ENCODE measurements at regions not wholly inside any gene's neighbourhood (a gene's known extent, or its start where the extent isn't known, plus 50 kb on each side); places are given as distances from the start of the nearest gene placed in this dataset.
A peak's percentile ranks its signal among the peaks of the same experiment; 100 is the strongest.

DNA sequence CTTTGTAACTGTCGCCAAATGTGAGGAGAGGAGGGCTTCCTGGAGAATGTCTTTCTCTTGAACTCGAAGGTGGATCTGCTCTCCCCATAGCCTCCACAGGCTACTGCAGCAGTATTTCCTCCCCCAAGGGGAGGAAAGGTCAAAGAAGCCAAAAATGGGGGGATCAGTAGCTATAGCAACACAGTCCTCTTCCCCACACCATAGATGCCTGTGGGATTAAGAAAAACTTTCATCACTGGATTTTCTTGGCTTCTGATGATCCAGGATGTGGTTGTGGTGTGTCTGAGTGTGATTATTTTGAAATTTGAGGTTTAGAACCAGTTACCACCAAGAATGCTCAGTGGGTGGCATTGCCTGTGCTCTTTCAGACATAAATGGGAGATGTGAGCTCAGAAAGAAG is 140.1 kb upstream of the SPACA1 start:
- peak; percentile 90 for DNase-seq

DNA sequence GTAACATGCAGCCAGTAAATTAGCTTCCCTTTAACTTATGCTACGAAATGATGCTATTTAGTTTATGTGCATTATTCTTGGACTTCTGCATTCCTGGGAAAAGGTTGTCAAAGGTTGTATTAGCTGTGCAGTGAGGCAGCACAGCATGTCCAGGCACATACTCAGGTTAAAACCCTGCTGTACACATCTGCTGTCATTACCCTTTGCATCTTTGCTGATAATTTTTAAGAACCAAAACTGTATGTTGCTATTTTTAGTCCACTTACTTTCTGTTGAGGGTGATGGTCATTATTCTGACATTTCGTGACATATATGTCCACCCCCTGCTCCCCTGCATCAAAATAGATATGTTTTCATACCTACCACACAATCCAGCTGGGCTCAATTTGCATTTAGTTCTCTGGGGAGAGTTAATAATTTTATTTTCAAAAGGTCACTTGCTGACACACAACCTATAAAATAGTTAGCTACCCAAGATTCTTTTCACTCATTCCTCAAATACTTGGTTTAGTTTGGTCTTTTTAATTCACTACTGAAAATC is 142.5 kb upstream of the SPACA1 start:
- peak; percentile 35 for DNase-seq

DNA sequence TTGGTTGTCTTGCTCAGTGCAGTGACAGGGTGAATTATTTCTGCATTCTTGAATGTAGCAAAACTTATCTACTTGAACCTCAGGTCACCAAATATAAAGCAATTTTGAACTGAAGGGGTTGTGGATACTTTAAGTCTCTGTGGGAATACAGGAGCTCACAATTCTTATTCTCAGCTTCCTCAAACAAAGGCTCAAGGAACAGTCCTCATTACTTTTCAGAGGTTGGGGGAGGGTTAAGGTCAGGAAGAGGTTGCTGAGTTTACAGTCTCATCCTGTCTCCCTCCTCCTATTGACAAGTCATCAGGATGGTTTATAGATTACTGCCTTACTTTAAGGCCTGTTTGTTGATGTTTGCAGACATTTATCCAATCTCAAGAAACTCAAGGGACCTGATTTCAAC is 143.6 kb upstream of the SPACA1 start:
- DNase-seq: no peak

DNA sequence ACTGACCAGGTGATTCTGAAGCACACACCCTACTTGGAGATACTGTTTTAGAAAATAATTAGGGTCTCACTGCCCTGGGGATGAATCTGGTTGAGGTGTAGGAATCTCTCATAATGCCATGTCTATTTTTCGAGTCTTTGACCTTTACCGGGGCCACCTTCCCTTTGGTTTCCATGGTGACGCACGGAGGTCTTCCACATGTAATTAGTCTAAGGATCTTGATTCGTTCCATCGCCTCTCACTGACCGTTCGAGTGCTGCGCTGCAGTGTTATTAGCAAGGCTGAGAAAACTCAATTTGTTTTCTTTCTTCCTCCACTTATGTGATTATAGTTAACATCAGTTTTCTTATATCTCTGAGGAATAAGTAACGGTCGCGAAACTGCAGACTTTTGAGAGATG is 144.3 kb upstream of the SPACA1 start:
- no peak for DNase-seq

DNA sequence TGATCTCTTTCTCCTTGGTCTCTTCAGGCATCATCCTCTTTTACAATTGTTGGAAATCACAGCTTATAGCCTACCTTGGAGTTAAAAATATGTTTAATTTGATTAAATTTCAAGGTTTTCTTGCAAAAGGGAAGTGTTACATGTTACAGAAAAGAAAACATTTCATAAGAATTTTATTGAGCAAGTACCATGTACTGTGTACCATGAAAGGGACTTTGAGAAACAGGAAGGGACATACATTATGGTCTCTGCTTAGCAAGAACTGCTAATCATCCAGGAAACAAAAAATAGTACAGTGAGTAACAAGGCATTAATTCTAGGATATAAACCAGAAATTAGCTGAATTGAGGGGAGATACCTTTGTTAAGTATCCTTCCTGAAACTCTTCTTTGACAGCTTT is 145.3 kb upstream of the SPACA1 start:
- no peak for DNase-seq

DNA sequence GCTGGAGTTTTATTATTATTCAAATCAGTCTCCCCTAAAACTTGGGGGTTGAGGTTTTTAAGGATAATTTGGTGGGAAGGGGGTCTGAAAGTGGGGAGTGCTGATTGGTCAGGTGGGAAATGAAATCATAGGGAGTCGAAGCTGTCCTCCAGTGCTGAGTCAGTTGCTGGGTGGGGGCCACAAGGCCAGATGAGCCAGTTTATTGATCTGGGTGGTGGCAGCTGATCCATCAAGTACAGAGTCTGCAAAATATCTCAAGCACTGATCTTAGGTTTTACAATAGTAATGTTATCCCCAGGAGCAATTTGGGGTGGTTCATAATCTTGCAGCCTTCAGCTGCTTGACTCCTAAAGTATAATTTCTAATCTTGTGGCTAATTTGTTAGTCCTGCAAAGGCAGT is 146.0 kb upstream of the SPACA1 start:
- no peak for DNase-seq

DNA sequence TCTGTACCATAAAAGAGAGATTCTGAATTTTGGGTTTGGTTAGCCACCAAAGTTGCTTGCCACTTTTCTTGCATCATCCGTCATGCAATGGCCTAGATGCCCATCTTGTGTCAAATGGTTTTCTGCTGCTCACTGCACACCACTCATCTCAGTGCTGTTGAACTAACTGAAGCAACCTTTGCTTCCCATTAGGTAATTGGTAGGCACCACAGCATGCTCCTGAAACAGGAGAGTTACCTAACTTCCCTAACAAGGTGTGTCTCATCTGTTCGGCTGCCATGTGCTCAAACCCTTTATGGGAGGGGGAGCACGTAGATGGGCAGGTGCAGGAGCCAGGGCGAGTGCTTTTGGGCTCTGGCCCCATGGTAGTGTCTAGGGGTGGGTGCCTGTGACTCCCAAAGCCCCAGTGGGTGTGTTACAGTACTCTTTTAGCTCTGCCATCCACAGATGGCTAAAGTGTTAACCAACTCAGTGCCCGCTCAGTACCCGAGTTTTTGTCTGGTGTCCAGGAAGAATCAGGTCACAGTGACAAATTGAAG is 147.4 kb upstream of the SPACA1 start:
- no peak for DNase-seq

DNA sequence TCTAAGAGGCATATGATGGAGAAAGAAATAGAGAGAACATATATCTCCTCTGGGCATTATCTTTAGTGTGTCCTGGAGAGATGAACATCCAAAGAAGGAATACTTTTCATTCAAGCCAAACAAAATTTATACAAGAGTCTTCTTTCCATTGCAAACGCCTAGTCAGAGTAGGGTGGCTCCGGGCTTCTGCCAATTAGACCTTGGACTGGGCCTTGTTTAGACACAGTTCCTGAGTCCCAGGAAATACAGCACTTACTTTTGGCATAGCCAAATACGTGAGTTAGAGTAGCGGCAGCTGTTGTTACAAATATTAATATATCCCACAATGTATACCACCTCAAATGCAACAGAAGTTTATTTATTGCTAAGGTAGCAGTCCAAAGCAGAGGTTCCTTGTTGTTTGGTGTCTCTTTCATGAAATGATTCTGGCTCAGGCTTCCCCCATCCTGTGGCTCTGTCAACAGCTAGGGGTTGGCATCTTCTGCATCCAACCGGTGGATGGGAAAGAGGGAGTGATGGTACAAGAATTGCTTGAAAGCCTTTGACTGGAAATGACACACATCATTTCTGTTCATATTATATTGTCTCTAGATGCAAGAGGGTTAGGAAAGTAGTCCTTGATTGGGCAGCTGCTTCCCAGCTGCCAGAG is 148.0 kb upstream of the SPACA1 start:
- no peak for DNase-seq

DNA sequence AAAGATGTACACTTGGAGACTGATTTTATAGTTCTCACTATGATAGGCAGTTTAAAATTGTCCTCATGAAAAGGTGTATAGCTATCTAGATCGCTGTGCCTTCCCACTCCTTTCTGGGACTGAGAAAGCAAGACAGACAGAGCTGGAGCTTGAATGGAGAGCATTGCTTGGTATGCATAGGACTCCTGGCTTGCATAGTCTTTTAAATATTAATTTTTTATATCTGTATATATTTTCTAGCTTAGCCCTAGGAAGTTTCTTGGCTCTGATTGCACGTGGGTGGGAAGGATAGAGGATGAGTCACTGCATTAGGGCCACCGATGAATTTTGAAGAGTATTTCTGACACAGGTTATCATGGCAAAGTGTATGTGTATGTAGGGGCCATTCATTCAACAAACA is 150.0 kb upstream of the SPACA1 start:
- DNase-seq: no peak

DNA sequence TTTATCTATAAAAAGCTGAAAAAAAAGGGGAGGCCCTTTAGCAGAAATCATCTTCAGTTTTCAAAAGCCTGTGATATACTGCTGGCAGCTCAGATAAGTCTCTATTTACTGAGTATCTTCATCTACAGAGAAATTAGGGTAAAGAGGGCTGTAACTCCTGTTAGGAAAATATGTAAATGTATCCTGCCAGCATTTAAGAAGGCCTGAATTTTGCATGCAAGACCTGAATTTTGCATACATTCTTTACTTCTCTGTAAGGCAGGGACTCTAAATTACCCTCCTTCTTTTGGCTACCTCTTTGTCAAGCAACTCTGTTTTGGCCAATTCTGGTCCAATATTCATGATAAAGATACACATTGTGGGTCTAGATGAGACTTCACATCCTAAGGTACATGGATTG is 150.6 kb upstream of the SPACA1 start:
- DNase-seq: no peak

DNA sequence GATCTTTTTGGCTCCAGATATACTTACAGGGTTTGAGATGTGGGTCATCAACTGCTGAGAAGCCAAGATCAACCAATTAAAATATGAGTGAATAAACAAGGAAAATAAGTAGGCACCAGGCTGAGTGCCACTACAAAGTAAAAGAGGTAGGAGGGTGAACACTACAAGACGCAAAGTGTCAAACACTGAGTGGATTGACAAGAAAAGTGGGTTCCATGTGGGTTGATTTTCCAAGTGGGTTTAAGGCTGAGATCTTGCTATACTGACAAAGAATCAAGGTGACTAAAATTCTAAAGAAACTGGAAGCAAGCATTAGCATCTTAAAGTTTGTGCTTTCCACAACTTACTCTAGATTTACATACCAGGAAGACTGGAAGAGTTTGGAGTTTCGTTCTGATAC is 160.4 kb upstream of the SPACA1 start:
- DNase-seq: no peak

DNA sequence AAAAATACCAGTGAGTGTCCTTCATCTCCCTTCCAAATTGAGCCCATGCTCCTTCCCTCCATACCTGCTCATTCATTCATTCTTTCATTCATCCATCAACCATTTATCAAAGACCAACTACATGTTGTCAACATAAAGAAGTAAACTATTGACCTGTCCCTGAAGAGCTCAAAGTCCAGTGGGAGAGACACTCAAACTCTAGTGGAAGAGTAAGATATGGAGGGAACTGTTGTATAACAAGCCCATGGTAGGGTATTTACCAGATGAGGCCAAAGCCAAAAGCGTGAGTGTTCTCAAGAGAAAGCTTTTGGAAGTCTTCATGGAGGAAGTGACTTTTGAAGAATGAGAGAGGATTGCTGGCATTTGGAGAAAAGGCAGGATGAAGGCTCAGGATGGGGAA is 163.4 kb upstream of the SPACA1 start:
- DNase-seq: no peak

DNA sequence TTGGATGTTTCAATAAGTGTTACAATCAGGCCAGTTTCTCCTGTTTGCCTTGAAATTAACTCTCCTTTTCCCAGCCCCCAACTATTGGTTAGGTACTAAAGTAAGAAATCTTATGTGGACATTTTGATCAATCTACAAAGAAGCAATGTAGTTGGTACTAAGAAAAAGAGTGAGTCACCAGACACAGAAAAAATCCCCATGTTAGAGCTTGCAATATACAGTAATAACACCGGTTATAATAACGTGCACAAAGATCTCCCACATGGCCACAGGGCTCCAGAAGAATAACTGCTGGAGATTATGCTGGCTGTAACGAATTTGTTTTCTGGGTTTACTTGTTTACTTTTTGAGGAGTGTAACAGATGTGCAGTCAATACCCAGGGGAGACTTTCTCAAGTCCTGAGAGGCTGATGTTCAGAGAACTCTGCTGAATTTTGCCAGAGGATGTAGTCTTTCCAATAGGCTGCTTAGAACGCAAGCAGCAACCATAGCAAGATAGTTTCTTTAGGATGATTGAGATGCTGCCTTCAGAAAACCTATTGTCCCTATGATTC is 166.2 kb upstream of the SPACA1 start:
- DNase-seq: no peak

DNA sequence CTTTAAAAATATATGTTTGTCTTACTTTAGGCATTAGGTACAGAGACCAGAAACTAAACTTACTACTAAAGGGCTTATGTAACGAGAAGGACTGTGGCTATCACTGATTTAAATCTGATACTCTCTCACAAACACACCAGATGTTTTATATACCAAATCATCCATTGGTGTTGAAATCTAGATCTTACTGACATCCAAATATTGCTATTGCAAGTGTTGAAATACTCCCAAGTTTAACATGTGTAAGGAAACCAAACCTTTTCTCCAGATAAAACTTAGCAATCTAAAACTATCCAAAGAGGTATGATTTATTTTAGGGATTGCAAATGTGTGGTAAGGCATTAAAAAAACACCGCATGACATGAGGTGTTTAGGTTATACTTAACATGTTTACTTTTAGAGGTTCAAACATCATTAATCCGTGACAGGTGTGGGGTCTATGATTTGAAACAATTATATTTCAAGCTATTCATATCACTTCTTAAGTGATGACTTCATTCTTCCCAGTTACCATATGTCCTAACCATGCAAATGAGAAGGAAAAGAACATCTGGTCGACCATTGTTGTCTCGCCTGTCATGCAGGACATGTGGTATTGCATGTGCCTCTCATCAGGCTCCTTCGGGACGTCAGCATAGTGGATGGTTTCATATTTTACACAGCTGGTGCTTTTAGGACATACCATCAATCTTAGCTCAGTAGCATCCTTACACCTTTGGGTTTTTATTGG is 168.3 kb upstream of the SPACA1 start:
- DNase-seq: peak; percentile 20

DNA sequence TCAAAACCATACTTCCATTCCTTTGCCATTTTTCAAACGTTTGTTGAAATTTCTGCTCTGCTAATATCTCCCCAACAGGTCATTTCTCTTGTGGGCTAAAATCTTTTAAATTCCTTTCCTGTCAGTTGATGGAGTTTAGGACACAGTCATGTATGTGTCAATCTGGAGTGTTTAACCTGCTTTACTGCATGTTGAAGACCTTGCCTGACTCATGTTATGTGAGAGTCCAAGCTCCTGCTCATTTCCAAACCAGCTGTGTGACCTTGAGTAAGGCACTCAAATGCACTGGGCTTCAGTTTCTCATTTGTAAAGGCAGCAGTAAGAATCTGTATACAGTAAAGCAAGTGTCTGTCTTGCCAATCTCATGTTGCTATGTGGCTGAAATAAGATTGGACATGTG is 171.9 kb upstream of the SPACA1 start:
- DNase-seq: no peak

DNA sequence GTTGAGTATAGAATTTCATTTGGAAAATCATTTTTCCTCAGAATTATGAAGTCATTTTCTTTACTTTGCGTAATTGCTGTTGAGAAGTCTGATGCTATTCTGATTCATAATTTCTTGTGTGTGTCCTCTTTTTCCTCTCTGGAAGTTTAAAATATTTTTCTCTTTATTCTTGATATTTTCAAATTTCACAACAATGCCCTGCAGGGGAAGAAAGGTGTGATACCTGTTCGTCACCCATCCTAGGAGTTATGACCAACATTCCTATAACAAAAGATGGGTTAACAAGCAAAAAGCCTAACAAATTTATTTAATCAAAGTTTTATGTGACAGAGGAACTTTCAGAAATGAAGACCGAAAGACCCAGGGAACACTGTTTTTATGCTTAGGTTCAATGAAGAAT is 171.5 kb upstream of the AKIRIN2 start:
- DNase-seq: no peak

DNA sequence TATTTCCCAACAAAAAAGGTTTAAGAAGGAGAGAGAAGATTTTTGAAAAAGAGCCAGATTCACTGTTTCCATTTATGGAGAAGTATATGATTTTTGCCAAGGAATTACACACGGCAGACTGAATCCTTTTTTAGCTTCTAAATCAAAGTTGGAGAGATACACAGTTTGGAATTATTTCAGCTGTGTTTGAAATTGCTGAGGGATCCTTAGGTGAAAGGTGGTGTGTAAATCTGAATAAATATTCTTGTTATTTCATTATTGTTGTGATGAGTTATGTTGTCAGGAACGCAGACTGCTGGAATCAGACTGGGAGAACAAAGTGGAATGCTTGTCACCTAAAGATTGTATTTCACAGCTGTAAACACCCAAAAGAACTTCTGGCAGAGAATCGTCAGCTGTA is 168.5 kb upstream of the AKIRIN2 start:
- peak; percentile 33 for DNase-seq

DNA sequence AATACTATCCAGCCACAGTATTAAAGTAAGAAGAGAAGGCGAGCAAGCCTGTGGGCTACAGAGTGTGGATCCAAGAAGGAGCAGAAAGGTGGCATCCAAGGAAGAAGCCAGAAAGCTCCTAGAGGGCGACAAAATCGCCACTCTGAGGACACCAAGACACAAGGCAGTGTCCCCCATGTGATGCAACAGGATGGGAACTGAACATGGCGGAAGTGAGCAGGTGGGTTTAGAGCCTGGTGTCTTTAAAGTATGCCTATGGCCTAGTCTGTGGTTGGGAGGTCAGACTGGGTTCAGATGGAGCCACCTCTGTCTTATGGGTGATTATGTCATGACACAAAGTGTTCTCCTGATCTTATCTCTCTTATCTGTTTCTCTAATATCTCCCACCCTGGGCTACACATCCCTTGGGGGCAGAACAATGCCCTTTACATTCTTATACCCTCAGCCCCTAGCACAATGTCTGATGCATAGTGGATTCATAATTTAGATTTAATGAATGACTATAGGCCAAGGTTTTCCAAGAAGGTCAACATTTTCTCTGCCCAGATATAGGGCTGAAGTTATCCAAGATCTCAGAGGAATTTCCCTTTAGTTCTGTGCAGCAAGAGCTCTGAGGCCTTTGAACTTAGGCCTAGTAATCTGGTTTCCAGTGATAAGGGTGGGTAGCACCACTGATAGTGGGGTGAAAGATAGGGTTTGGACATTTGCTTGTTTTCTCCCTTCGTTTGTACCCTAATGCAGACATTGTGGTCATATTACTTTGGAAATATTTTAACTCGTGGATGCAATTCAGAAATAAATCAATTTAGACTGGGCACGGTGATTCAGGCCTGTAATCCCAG is 167.3 kb upstream of the AKIRIN2 start:
- DNase-seq: no peak

DNA sequence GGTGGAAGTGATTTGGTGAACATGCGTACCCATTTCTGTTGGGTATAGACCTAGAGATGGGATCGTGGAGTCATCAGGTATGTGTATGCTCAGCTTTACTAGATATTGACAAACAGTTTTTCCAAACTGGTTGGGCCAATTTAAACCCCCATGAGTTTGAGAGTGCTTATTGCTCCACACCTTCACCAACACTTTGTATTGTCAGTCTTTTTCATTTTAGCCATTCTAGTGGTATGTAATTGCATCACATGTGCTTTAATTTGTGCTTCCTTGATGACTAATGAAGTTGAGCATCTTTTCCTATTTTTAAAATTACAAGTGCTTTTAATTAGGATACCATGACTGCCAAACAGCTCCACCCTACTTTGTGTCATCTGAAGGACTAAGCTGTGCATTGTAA is 158.9 kb upstream of the AKIRIN2 start:
- DNase-seq: no peak

DNA sequence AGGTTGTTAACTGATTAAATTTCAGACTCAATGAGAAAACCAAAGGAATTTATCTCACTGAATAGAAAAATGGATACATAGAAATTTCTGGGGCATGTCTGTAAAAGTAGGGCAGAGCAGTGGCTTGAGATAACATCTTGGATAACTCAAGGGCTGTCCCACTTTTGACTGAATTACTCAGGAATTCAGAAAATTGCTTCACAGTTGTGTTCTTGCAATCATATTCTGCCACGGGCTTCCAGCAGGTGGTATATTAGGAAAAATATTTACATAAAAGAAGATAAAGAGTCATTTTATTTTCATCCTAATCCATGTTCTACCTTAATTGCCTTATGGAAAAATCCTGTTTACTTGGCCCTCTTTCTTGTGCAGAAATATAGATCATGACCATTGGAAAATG is 156.4 kb upstream of the AKIRIN2 start:
- DNase-seq: no peak

DNA sequence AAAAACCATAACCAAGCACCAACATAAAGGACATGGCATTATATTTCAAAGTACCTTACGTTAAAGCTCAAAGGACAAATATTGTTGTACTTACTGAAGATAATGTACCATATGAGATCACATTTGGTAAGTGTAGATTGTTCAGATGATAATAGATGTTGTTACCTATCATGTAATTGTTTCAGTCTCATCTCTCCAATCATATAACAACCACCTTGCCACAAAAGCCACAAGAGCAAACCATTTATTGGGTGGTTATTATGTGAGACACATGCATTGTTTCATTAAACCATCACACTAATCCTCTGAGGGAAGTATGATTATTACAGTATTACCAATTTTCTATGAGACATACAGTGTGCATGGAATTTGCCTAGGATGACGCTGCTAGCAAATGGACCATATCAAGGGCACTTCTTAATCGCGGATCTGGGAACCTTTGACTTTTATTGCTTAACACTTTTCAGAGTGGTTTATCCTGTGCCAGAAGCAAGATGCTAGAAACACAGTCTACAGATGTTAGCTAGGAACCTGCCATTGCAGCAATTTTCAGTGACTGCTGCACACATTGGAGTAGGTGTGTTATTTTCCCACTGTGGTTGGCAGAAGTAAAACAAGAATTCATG is 149.8 kb upstream of the AKIRIN2 start:
- DNase-seq: no peak

DNA sequence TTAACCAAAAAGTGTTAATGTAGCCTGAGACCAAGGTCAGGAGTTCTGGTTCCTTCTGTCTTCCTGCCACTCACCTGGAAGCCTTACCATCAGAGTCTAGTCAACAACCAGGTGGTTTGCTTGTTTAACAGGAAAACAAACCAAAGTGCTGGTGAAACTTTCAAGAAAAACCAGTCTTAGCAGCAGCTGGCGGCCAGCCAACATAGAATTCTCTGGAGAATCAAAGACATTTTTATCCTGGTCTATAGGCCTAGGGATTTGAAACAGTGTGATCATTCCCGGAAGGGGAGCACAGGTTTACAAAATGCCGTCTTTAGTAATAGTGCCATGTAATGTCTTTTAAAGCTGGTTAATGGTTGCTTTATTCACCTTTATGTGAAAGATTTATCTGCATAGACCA is 146.6 kb upstream of the AKIRIN2 start:
- DNase-seq: no peak

All from fibroblast of skin of abdomen (primary cell).